Chondrocyte (in vitro differentiated cells): ENCODE measurements at regions not wholly inside any gene's neighbourhood (a gene's known extent, or its start where the extent isn't known, plus 50 kb on each side); places are given as distances from the start of the nearest gene placed in this dataset.

Experiments
- DNase-seq: peaks from one replicate; pipeline ENCODE4 v3.0.0; 2021; ENCODE audit warnings: mixed read lengths, low spot score
- H3K27ac Mint-ChIP-seq: one replicate; pipeline ENCODE4 v1.8.0; 2021; ENCODE audit warnings: mild to moderate bottlenecking, moderate library complexity, mixed read lengths; ENCODE audit not compliant: unreplicated experiment
- H3K27me3 Mint-ChIP-seq: 2 replicates; pipeline ENCODE4 v1.8.0; 2021; ENCODE audit warnings: low read depth, mixed read lengths
- H3K36me3 Mint-ChIP-seq: 2 replicates; pipeline ENCODE4 v1.8.0; 2021; ENCODE audit warnings: low read depth, mixed read lengths
- H3K4me1 Mint-ChIP-seq: 2 replicates; pipeline ENCODE4 v1.8.0; 2021; ENCODE audit warnings: low read depth, mild to moderate bottlenecking, mixed read lengths
- H3K4me3 Mint-ChIP-seq: one replicate; pipeline ENCODE4 v1.8.0; 2021; ENCODE audit warnings: mild to moderate bottlenecking, moderate library complexity, mixed read lengths; ENCODE audit not compliant: unreplicated experiment
- H3K9me3 Mint-ChIP-seq: 2 replicates; pipeline ENCODE4 v1.8.0; 2021; ENCODE audit warnings: low read depth, mixed read lengths
- CTCF ChIP-seq: fragments of 200-600 bp; sonication (generic); IDR thresholded peaks from 2 replicates; pipeline ENCODE4 v1.5.0; 2021; ENCODE audit warnings: antibody characterized with exemption, mild to moderate bottlenecking, moderate library complexity

GRCh38 chr17:69703751-69704150, 289.3 kb downstream of the MAP2K6 start:
- no peak for DNase-seq
- no peak overlapping the region for H3K4me3 Mint-ChIP-seq
- H3K9me3 Mint-ChIP-seq, result peaks cover 11% of the 10 kb centered on the region
- no peak overlapping the region for H3K27ac Mint-ChIP-seq
- no peak for TF ChIP-seq CTCF
- no peaks in the 10 kb centered on the region for H3K4me1 Mint-ChIP-seq
- no peaks in the 10 kb centered on the region for H3K36me3 Mint-ChIP-seq
- no peaks in the 10 kb centered on the region for H3K27me3 Mint-ChIP-seq

GRCh38 chr17:69704935-69705334, 290.4 kb downstream of the MAP2K6 start:
- TF ChIP-seq CTCF, result no peak
- no peaks in the 10 kb centered on the region for H3K36me3 Mint-ChIP-seq
- DNase-seq, result no peak
- H3K4me3 Mint-ChIP-seq, result no peak overlapping the region
- no peaks in the 10 kb centered on the region for H3K4me1 Mint-ChIP-seq
- peaks cover 4% of the 10 kb centered on the region for H3K9me3 Mint-ChIP-seq
- no peaks in the 10 kb centered on the region for H3K27me3 Mint-ChIP-seq
- no peak overlapping the region for H3K27ac Mint-ChIP-seq

- Mint-ChIP-seq H3K27me3 (no peaks in the 10 kb centered on the region), H3K4me1 (no peaks in the 10 kb centered on the region), H3K27ac (no peak overlapping the region), H3K9me3 (no peaks in the 10 kb centered on the region), H3K36me3 (no peaks in the 10 kb centered on the region), H3K4me3 (no peak overlapping the region)
- no peak for TF ChIP-seq CTCF
- DNase-seq, result no peak
Measured at GRCh38 chr17:69706127-69706526, 291.6 kb downstream of the MAP2K6 start.

- H3K9me3 Mint-ChIP-seq, result no peaks in the 10 kb centered on the region
- TF ChIP-seq CTCF, result no peak
- no peak overlapping the region for H3K27ac Mint-ChIP-seq
- DNase-seq, result no peak
- no peaks in the 10 kb centered on the region for H3K36me3 Mint-ChIP-seq
- no peak overlapping the region for H3K4me3 Mint-ChIP-seq
- H3K4me1 Mint-ChIP-seq, result no peaks in the 10 kb centered on the region
- no peaks in the 10 kb centered on the region for H3K27me3 Mint-ChIP-seq
Measured at GRCh38 chr17:69709441-69709840, 294.9 kb downstream of the MAP2K6 start.

DNA sequence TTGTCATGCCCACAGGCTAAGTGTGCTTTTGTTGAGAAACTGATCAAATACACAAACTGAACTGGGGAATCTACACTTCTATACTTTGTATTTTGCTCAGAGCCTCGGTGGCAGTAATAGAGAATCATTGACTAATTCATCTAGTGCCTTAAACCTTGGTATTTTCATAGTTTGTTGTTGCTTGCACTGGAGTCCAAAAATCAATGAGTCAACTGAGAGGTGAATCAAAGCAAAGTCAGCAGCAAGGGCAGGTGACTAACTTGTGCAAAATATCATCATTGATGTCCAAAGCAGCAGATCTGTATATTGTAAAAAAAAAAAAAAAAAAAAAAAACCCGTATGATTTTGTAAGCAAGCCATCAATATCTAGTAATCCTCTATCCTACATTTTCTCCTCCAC, 296.4 kb downstream of the MAP2K6 start:
- Mint-ChIP-seq H3K27me3 (no peaks in the 10 kb centered on the region), H3K27ac (no peak overlapping the region), H3K4me1 (no peaks in the 10 kb centered on the region)

More for the DNA sequence above, 296.4 kb downstream of the MAP2K6 start:
- TF ChIP-seq CTCF, result no peak
- no peaks in the 10 kb centered on the region for H3K36me3 Mint-ChIP-seq
- no peaks in the 10 kb centered on the region for H3K9me3 Mint-ChIP-seq
- no peak overlapping the region for H3K4me3 Mint-ChIP-seq
- DNase-seq, result no peak
